NCI-H128 (cell line): ENCODE measurements at regions not wholly inside any gene's neighbourhood (a gene's known extent, or its start where the extent isn't known, plus 50 kb on each side); places are given as distances from the start of the nearest gene placed in this dataset.
"Not testable (repeated sequence)": the region's sequence is repeated elsewhere in the genome, so short reads cannot be mapped to it uniquely, and the experiment has no call there.

ENCODE experiments used
- DNase-seq: peaks from one replicate; lab custom pipeline; 2025; ENCODE audit not compliant: unreplicated experiment; lab: John Stamatoyannopoulos, UW

GRCh38 chr7:65146118-65146914 lies 139.8 kb upstream of the ERV3-1 start:
- DNase-seq, result not testable (repeated sequence)

GRCh38 chr7:65145710-65146109 lies 139.2 kb upstream of the ERV3-1 start:
- not testable (repeated sequence) for DNase-seq

- not testable (repeated sequence) for DNase-seq
Observed at GRCh38 chr7:65145008-65145407, 138.5 kb upstream of the ERV3-1 start.

GRCh38 chr7:65144557-65144956 lies 138.1 kb upstream of the ERV3-1 start:
- not testable (repeated sequence) for DNase-seq

- DNase-seq, result not testable (repeated sequence)
Observed at GRCh38 chr7:65144119-65144518, 137.6 kb upstream of the ERV3-1 start.

GRCh38 chr7:65141894-65142293 lies 135.4 kb upstream of the ERV3-1 start:
- DNase-seq, result not testable (repeated sequence)

GRCh38 chr7:65141405-65141778 lies 134.9 kb upstream of the ERV3-1 start:
- DNase-seq, result not testable (repeated sequence)

GRCh38 chr7:65140543-65141404 lies 134.3 kb upstream of the ERV3-1 start:
- DNase-seq, result not testable (repeated sequence)

- DNase-seq, result not testable (repeated sequence)
Observed at GRCh38 chr7:65136850-65137249, 130.4 kb upstream of the ERV3-1 start.

GRCh38 chr7:65133087-65133486 lies 126.6 kb upstream of the ERV3-1 start:
- DNase-seq, result not testable (repeated sequence)

- DNase-seq, result not testable (repeated sequence)
Observed at GRCh38 chr7:65132256-65132655, 125.8 kb upstream of the ERV3-1 start.

GRCh38 chr7:65127364-65127763 lies 120.9 kb upstream of the ERV3-1 start:
- not testable (repeated sequence) for DNase-seq

GRCh38 chr7:65124600-65124999 lies 118.1 kb upstream of the ERV3-1 start:
- DNase-seq, result not testable (repeated sequence)

GRCh38 chr7:65105650-65106203 lies 99.2 kb upstream of the ERV3-1 start:
- not testable (repeated sequence) for DNase-seq

GRCh38 chr7:65100499-65100898 lies 94.0 kb upstream of the ERV3-1 start:
- not testable (repeated sequence) for DNase-seq

GRCh38 chr7:65081669-65082055 lies 75.2 kb upstream of the ERV3-1 start:
- not testable (repeated sequence) for DNase-seq

GRCh38 chr7:65080799-65081668 lies 74.5 kb upstream of the ERV3-1 start:
- DNase-seq, result not testable (repeated sequence)

GRCh38 chr7:65074959-65075358 lies 68.5 kb upstream of the ERV3-1 start:
- not testable (repeated sequence) for DNase-seq

GRCh38 chr7:65073160-65073559 lies 66.7 kb upstream of the ERV3-1 start:
- DNase-seq, result not testable (repeated sequence)

- DNase-seq, result not testable (repeated sequence)
Observed at GRCh38 chr7:65071854-65072431, 65.5 kb upstream of the ERV3-1 start.
